CD8-positive, alpha-beta memory T cell (primary cell): ENCODE measurements at regions not wholly inside any gene's neighbourhood (a gene's known extent, or its start where the extent isn't known, plus 50 kb on each side); places are given as distances from the start of the nearest gene placed in this dataset.

Experiments used
- CTCF ChIA-PET: fragments of 350-600 bp; sonication (Branson Sonifier 250); formaldehyde crosslinking; loops from one replicate; lab custom pipeline; 2021; ENCODE audit warnings: antibody characterized with exemption; lab: Charles Lee
- POLR2A ChIA-PET: fragments of 350-600 bp; sonication (Branson Sonifier 250); formaldehyde crosslinking; loops from one replicate; lab custom pipeline; 2021; ENCODE audit warnings: antibody characterized with exemption; lab: Charles Lee
- DNase-seq, 5 donors: peaks; one replicate each; pipeline versions ENCODE4 v3.0.0 to v3.0.0-alpha.2; 2020 to 2022; ENCODE audit warnings: mixed read lengths in 1 of 5
- H3K27ac ChIP-seq: one replicate; pipeline ENCODE4 v1.7.0; 2013; ENCODE audit warnings: low read depth, mild to moderate bottlenecking, low read length, moderate library complexity
- H3K27me3 ChIP-seq: 2 replicates; pipeline ENCODE4 v1.7.0; 2013; ENCODE audit warnings: low read length, mild to moderate bottlenecking; ENCODE audit not compliant: insufficient read depth, poor library complexity, severe bottlenecking
- H3K36me3 ChIP-seq: 2 replicates; pipeline ENCODE4 v1.7.0; 2013; ENCODE audit warnings: mild to moderate bottlenecking, low read length, moderate library complexity; ENCODE audit not compliant: insufficient read depth
- H3K4me1 ChIP-seq: 2 replicates; pipeline ENCODE4 v1.7.0; 2013; ENCODE audit warnings: mild to moderate bottlenecking, low read length, moderate library complexity; ENCODE audit not compliant: insufficient read depth
- H3K4me3 ChIP-seq: 2 replicates; pipeline ENCODE4 v1.7.0; 2013; ENCODE audit warnings: mild to moderate bottlenecking, low read length
- H3K9me3 ChIP-seq: 2 replicates; pipeline ENCODE4 v1.7.0; 2013; ENCODE audit warnings: mild to moderate bottlenecking, low read length
- H3K27ac Mint-ChIP-seq, 8 donors: one replicate each; pipeline ENCODE4 v1.8.0; 2020 to 2021; ENCODE audit warnings: mixed read lengths in 8 of 8, mild to moderate bottlenecking in 6 of 8, inconsistent platforms in 3 of 8, moderate library complexity in 3 of 8
- H3K27me3 Mint-ChIP-seq, 2 donors: one replicate each; pipeline ENCODE4 v1.8.0; 2020 to 2021; ENCODE audit warnings: mixed read lengths in 2 of 2, mild to moderate bottlenecking in 1 of 2, moderate library complexity in 1 of 2
- H3K36me3 Mint-ChIP-seq, 3 donors: one replicate each; pipeline ENCODE4 v1.8.0; 2020 to 2021; ENCODE audit warnings: mixed read lengths in 3 of 3, inconsistent platforms in 1 of 3, mild to moderate bottlenecking in 1 of 3
- H3K4me1 Mint-ChIP-seq, 3 donors: one replicate each; pipeline ENCODE4 v1.8.0; 2020 to 2021; ENCODE audit warnings: mixed read lengths in 3 of 3, inconsistent platforms in 1 of 3, mild to moderate bottlenecking in 1 of 3
- H3K4me3 Mint-ChIP-seq, 7 donors: one replicate each; pipeline ENCODE4 v1.8.0; 2020 to 2021; ENCODE audit warnings: mixed read lengths in 7 of 7, mild to moderate bottlenecking in 6 of 7, moderate library complexity in 4 of 7, inconsistent platforms in 2 of 7
- H3K9me3 Mint-ChIP-seq, 5 donors: one replicate each; pipeline ENCODE4 v1.8.0; 2020 to 2022; ENCODE audit warnings: mixed read lengths in 5 of 5, mild to moderate bottlenecking in 3 of 5, moderate library complexity in 2 of 5, inconsistent platforms in 1 of 5

DNA sequence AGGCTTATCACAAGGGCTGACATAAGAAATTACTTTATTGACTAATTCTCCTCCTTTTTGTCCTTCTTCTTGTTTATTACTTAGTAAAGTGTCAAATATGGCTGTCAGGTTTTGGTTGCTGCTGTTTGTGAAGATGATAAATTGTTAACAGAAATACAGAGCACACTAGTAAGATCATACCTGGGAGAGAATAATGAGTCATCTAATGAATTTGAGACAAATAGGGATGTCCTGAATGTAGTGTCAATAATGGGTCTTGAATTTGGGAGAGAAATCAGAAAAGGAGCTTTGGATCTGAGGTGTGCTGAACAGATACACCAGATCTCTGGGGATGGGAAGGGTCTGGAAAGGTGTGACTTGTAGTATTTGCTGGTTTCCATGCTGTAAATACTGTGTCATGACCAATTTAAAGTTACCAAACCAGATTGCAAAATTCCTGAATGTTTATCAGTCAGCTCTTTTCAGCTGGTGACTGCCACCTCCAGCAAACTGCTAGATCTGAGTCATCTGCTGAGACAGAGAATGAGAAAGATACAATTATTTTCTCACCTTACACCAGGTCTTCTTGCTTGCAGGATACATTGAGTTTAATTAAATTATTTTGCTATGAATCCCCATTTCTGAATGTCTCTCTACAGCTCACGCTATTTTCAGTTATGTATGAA is 76.7 kb upstream of the SATB1 start:
- Histone ChIP-seq H3K27me3 (no peaks in the 10 kb centered on the region), H3K9me3 (no peaks in the 10 kb centered on the region), H3K36me3 (no peaks in the 10 kb centered on the region), H3K4me3 (no peak overlapping the region), H3K4me1 (peaks cover 20% of the 10 kb centered on the region), H3K27ac (no peak overlapping the region)
- ChIA-PET POLR2A (interaction anchor here (0.5 kb wide), 1 partner anchor 81 kb away, joined by 4 read pairs; no protein-coding TSS in a partner anchor), CTCF (no interaction called here)
- Mint-ChIP-seq H3K27me3 (no peaks in the 10 kb centered on the region), H3K9me3 (no peaks in the 10 kb centered on the region), H3K27ac (peak overlapping the region in 1 of 8 donors; percentile 43), H3K4me3 (no peak overlapping the region), H3K36me3 (peaks cover 0 to 6% (median 6%) of the 10 kb centered on the region in 3 donors), H3K4me1 (peaks cover 21 to 41% (median 33%) of the 10 kb centered on the region in 3 donors)
- DNase-seq, result no peak

GRCh38 chr3:18500322-18500721 is 75.2 kb upstream of the SATB1 start:
- H3K4me1 Mint-ChIP-seq, result peaks cover 21 to 41% (median 33%) of the 10 kb centered on the region in 3 donors
- POLR2A ChIA-PET, result no interaction called here
- DNase-seq, result no peak
- H3K9me3 ChIP-seq, result no peaks in the 10 kb centered on the region
- no peaks in the 10 kb centered on the region for H3K36me3 ChIP-seq
- H3K27me3 ChIP-seq, result no peaks in the 10 kb centered on the region
- H3K27ac ChIP-seq, result no peak overlapping the region
- H3K4me1 ChIP-seq, result peaks cover 20% of the 10 kb centered on the region
- peak overlapping the region in 3 of 8 donors; percentile 7 to 88 (median 60) for H3K27ac Mint-ChIP-seq
- no peaks in the 10 kb centered on the region for H3K9me3 Mint-ChIP-seq
- H3K36me3 Mint-ChIP-seq, result peaks cover 0 to 7% (median 5%) of the 10 kb centered on the region in 3 donors
- no peak overlapping the region for H3K4me3 ChIP-seq
- no peak overlapping the region for H3K4me3 Mint-ChIP-seq
- no peaks in the 10 kb centered on the region for H3K27me3 Mint-ChIP-seq
- CTCF ChIA-PET, result no interaction called here

- POLR2A ChIA-PET, result interaction anchor here (0.7 to 1.0 kb wide), 2 partner anchors 55 to 179 kb away, joined by 3 to 4 read pairs; no protein-coding TSS in a partner anchor
- peak overlapping the region in 6 of 7 donors; percentile 32 to 68 (median 58) for H3K4me3 Mint-ChIP-seq
These were observed 74.2 kb upstream of the SATB1 start for GRCh38 chr3:18499301-18499700.

GRCh38 chr3:18494251-18494650 is 69.1 kb upstream of the SATB1 start:
- H3K4me1 Mint-ChIP-seq, result peaks cover 38 to 47% (median 44%) of the 10 kb centered on the region in 3 donors
- no peak overlapping the region for H3K4me3 Mint-ChIP-seq
- H3K9me3 Mint-ChIP-seq, result no peaks in the 10 kb centered on the region
- H3K27ac ChIP-seq, result no peak overlapping the region
- H3K27me3 Mint-ChIP-seq, result peaks cover 0 to 2% of the 10 kb centered on the region in 2 donors
- H3K9me3 ChIP-seq, result no peaks in the 10 kb centered on the region
- H3K36me3 ChIP-seq, result no peaks in the 10 kb centered on the region
- no peaks in the 10 kb centered on the region for H3K27me3 ChIP-seq
- H3K27ac Mint-ChIP-seq, result no peak overlapping the region
- peaks cover 0 to 26% (median 11%) of the 10 kb centered on the region in 3 donors for H3K36me3 Mint-ChIP-seq
- ChIA-PET POLR2A (no interaction called here), CTCF (no interaction called here)
- no peak overlapping the region for H3K4me3 ChIP-seq
- H3K4me1 ChIP-seq, result peaks cover 28% of the 10 kb centered on the region
- no peak for DNase-seq

More at GRCh38 chr3:18499301-18499700, 74.2 kb upstream of the SATB1 start:
- CTCF ChIA-PET, result no interaction called here
- peak in 2 of 5 donors; percentile 20 to 42 for DNase-seq
- H3K36me3 Mint-ChIP-seq, result peaks cover 0 to 15% (median 9%) of the 10 kb centered on the region in 3 donors
- Histone ChIP-seq H3K27ac (no peak overlapping the region), H3K4me1 (peaks cover 20% of the 10 kb centered on the region), H3K36me3 (no peaks in the 10 kb centered on the region), H3K4me3 (no peak overlapping the region), H3K9me3 (no peaks in the 10 kb centered on the region), H3K27me3 (no peaks in the 10 kb centered on the region)
- H3K27me3 Mint-ChIP-seq, result no peaks in the 10 kb centered on the region
- peaks cover 21 to 41% (median 33%) of the 10 kb centered on the region in 3 donors for H3K4me1 Mint-ChIP-seq
- peak overlapping the region; percentile 30 to 88 (median 64) for H3K27ac Mint-ChIP-seq
- H3K9me3 Mint-ChIP-seq, result no peaks in the 10 kb centered on the region

DNA sequence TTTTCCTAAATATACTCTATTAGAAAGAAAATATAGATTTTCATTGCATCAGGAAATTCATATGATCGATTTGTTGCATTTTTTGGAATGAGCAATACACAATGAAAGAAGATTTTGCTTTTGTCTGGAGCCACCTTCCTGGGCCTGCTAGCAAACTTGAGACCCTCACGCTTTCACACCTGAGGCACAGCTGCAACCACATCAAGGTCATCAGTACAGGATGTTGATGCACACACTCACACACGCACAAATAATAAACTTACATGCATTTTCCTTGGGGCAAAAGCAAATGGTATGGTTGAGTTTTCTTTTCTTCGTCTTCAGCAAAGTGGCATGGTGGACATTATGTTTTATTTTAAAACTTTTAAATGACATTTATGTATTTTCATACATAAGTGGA is 64.8 kb upstream of the SATB1 start:
- H3K4me1 ChIP-seq, result peaks cover 23% of the 10 kb centered on the region
- POLR2A ChIA-PET, result no interaction called here
- peak overlapping the region; percentile 15 to 82 (median 71) for H3K4me3 Mint-ChIP-seq
- no peaks in the 10 kb centered on the region for H3K9me3 ChIP-seq
- no peak overlapping the region for H3K27ac ChIP-seq
- H3K27me3 Mint-ChIP-seq, result peaks cover 0 to 2% of the 10 kb centered on the region in 2 donors
- peak in 3 of 5 donors; percentile 34 to 60 (median 49) for DNase-seq
- peaks cover 5 to 33% (median 6%) of the 10 kb centered on the region in 3 donors for H3K36me3 Mint-ChIP-seq
- H3K4me3 ChIP-seq, result no peak overlapping the region
- H3K9me3 Mint-ChIP-seq, result peaks cover under 1 to 11% (median 6%) of the 10 kb centered on the region in 5 donors
- H3K4me1 Mint-ChIP-seq, result peaks cover 31 to 38% (median 34%) of the 10 kb centered on the region in 3 donors
- H3K27ac Mint-ChIP-seq, result peak overlapping the region in 7 of 8 donors; percentile 61 to 97 (median 70)
- H3K36me3 ChIP-seq, result no peaks in the 10 kb centered on the region
- H3K27me3 ChIP-seq, result no peaks in the 10 kb centered on the region
- CTCF ChIA-PET, result no interaction called here

DNA sequence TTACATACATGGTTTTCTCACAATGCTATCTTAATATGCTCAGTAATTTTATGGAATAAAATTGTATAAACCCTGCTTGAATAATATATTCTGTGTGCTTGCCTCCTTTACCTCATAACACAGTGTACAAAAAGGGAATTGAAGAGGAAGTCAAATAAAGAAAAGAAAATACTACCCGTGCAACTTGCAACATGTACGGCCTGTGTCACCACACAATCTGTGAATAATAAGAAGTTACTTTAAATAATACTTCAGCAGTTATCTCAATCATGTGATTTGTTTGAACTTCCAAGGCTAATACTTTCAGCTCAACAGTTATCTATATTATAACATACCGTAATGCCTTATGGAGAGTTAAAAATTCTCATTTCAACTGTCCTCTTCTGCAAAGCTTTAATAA is 58.1 kb upstream of the SATB1 start:
- H3K4me1 ChIP-seq, result peaks cover 6% of the 10 kb centered on the region
- Mint-ChIP-seq H3K4me3 (no peak overlapping the region), H3K27ac (peak overlapping the region in 2 of 8 donors; percentile 50 to 61), H3K36me3 (peaks cover 3 to 33% (median 15%) of the 10 kb centered on the region in 3 donors), H3K9me3 (peaks cover 5 to 16% (median 9%) of the 10 kb centered on the region in 5 donors), H3K27me3 (peaks cover 0 to 1% of the 10 kb centered on the region in 2 donors), H3K4me1 (peaks cover 4 to 16% (median 9%) of the 10 kb centered on the region in 3 donors)
- no peaks in the 10 kb centered on the region for H3K36me3 ChIP-seq
- no peak overlapping the region for H3K4me3 ChIP-seq
- CTCF ChIA-PET, result no interaction called here
- DNase-seq, result no peak
- no peaks in the 10 kb centered on the region for H3K9me3 ChIP-seq
- POLR2A ChIA-PET, result no interaction called here
- H3K27ac ChIP-seq, result no peak overlapping the region
- H3K27me3 ChIP-seq, result no peaks in the 10 kb centered on the region

- H3K9me3 ChIP-seq, result no peaks in the 10 kb centered on the region
- no peak for DNase-seq
- H3K27ac ChIP-seq, result no peak overlapping the region
- H3K36me3 ChIP-seq, result no peaks in the 10 kb centered on the region
- H3K27me3 Mint-ChIP-seq, result peaks cover 0 to 1% of the 10 kb centered on the region in 2 donors
- peak overlapping the region in 1 of 8 donors; percentile 2 for H3K27ac Mint-ChIP-seq
- peaks cover 6% of the 10 kb centered on the region for H3K4me1 ChIP-seq
- ChIA-PET POLR2A (interaction anchor here (0.8 kb wide), 1 partner anchor 15 kb away, joined by 4 read pairs; no protein-coding TSS in a partner anchor), CTCF (no interaction called here)
- H3K9me3 Mint-ChIP-seq, result peaks cover 5 to 16% (median 12%) of the 10 kb centered on the region in 5 donors
- H3K4me3 Mint-ChIP-seq, result no peak overlapping the region
- peaks cover 4 to 33% (median 15%) of the 10 kb centered on the region in 3 donors for H3K36me3 Mint-ChIP-seq
- H3K27me3 ChIP-seq, result no peaks in the 10 kb centered on the region
- no peak overlapping the region for H3K4me3 ChIP-seq
- peaks cover 4 to 16% (median 9%) of the 10 kb centered on the region in 3 donors for H3K4me1 Mint-ChIP-seq
These were observed 56.9 kb upstream of the SATB1 start for GRCh38 chr3:18481946-18482548.

DNA sequence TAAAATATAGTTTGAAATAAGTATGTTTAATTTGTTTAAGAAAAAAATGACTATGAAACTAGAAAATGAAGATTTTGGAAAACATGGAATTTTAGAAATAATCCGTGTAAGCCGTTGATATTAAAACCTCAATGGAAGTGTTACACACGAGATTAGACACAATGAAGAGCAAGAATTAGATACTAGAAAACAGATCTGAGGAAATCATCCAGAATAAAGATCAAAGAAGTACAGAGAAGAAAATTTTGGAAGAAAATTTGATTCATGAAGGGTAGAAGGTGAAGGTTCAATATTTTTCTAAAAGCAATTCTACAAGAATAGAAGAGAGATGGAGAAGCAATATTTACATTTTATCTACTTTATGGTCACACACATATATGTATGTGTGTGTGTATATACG is 52.5 kb upstream of the SATB1 start:
- ChIA-PET POLR2A (no interaction called here), CTCF (no interaction called here)

More for the DNA sequence above, 52.5 kb upstream of the SATB1 start:
- Histone ChIP-seq H3K27ac (no peak overlapping the region), H3K27me3 (no peaks in the 10 kb centered on the region), H3K4me1 (peaks cover 6% of the 10 kb centered on the region), H3K36me3 (no peaks in the 10 kb centered on the region), H3K9me3 (no peaks in the 10 kb centered on the region), H3K4me3 (no peak overlapping the region)
- no peak for DNase-seq
- H3K4me3 Mint-ChIP-seq, result no peak overlapping the region
- peaks cover 4 to 16% (median 9%) of the 10 kb centered on the region in 3 donors for H3K4me1 Mint-ChIP-seq
- peaks cover 4 to 13% (median 5%) of the 10 kb centered on the region in 3 donors for H3K36me3 Mint-ChIP-seq
- peak overlapping the region in 1 of 8 donors; percentile 24 for H3K27ac Mint-ChIP-seq
- H3K9me3 Mint-ChIP-seq, result peaks cover 0 to 3% (median 0%) of the 10 kb centered on the region in 5 donors
- peaks cover 0 to 1% of the 10 kb centered on the region in 2 donors for H3K27me3 Mint-ChIP-seq
